H1 (cell line): ENCODE measurements at regions not wholly inside any gene's neighbourhood (a gene's known extent, or its start where the extent isn't known, plus 50 kb on each side); places are given as distances from the start of the nearest gene placed in this dataset.

Experiments used
- CTCF ChIA-PET: fragments of 300-600 bp; sonication (Branson Sonifier 250); formaldehyde crosslinking; loops from one replicate; lab custom pipeline; 2021; ENCODE audit not compliant: partially characterized antibody; lab: Charles Lee
- POLR2A ChIA-PET: fragments of 300-600 bp; sonication (Branson Sonifier 250); formaldehyde crosslinking; loops from one replicate; lab custom pipeline; 2021; ENCODE audit warnings: inconsistent platforms; ENCODE audit not compliant: partially characterized antibody; lab: Charles Lee
- DNase-seq, 2 experiments: peaks; one replicate each; pipeline versions ENCODE4 v3.0.0 to v3.0.0-alpha.2; 2010 to 2022; ENCODE audit warnings: low spot score in 2 of 2, low read depth in 1 of 2, mixed read lengths in 1 of 2
- FAIRE-seq: peaks from 2 replicates; lab custom pipeline; 2011; peaks lifted over from hg19 to GRCh38; lab: Jason Lieb, UNC
- H2AFZ ChIP-seq: 2 replicates; pipeline ENCODE4 v1.8.1; 2012; ENCODE audit warnings: low read length, inconsistent platforms
- H2AK5ac ChIP-seq: 2 replicates; pipeline ENCODE4 v1.6.1; 2013; ENCODE audit warnings: low read depth, low read length
- H2BK120ac ChIP-seq: replicated peaks from 2 replicates; pipeline ENCODE3; 2013; ENCODE audit warnings: low read depth, low read length, inconsistent platforms
- H2BK12ac ChIP-seq: 2 replicates; pipeline ENCODE4 v1.6.1; 2013; ENCODE audit warnings: low read depth, low read length
- H2BK15ac ChIP-seq: 2 replicates; pipeline ENCODE4 v1.6.1; 2013; ENCODE audit warnings: low read length
- H2BK20ac ChIP-seq: 2 replicates; pipeline ENCODE4 v1.6.1; 2013; ENCODE audit warnings: low read length
- H2BK5ac ChIP-seq: 2 replicates; pipeline ENCODE4 v1.6.1; 2013; ENCODE audit warnings: low read depth, low read length
- H3K14ac ChIP-seq: 2 replicates; pipeline ENCODE4 v1.6.1; 2013; ENCODE audit warnings: inconsistent platforms; ENCODE audit not compliant: insufficient read length
- H3K18ac ChIP-seq: 2 replicates; pipeline ENCODE4 v1.6.1; 2013; ENCODE audit warnings: low read length; ENCODE audit errors: extremely low read depth
- H3K23ac ChIP-seq: 2 replicates; pipeline ENCODE4 v1.6.1; 2013; ENCODE audit warnings: inconsistent platforms; ENCODE audit not compliant: insufficient read length
- H3K23me2 ChIP-seq: 2 replicates; pipeline ENCODE4 v1.6.1; 2013; ENCODE audit warnings: low read depth, low read length
- H3K27ac ChIP-seq: 2 replicates; pipeline ENCODE4 v1.6.1; 2011; ENCODE audit warnings: low read depth, low read length, inconsistent platforms
- H3K27me3 ChIP-seq, 4 experiments: replicated peaks in 1 of 4; 1 replicate in 1 of 4; 2 replicates in 3 of 4; pipeline versions ENCODE4 v1.6.1 to v1.8.1; 2011 to 2013; ENCODE audit warnings: low read length in 3 of 4, mild to moderate bottlenecking in 3 of 4, inconsistent platforms in 2 of 4, mixed read lengths in 2 of 4, moderate library complexity in 1 of 4; ENCODE audit not compliant: control insufficient read depth in 3 of 4, insufficient read depth in 3 of 4; ENCODE audit errors: extremely low read depth in 1 of 4
- H3K36me3 ChIP-seq, 4 experiments: 2 replicates each; pipeline versions ENCODE4 v1.6.1 to v1.8.1; 2011 to 2013; ENCODE audit warnings: mild to moderate bottlenecking in 4 of 4, low read length in 3 of 4, moderate library complexity in 2 of 4, control low read depth in 1 of 4, inconsistent platforms in 1 of 4; ENCODE audit not compliant: insufficient read depth in 4 of 4, control insufficient read depth in 2 of 4
- H3K4ac ChIP-seq: replicated peaks from 2 replicates; pipeline ENCODE3; 2013; ENCODE audit warnings: low read length, low read depth, mixed read lengths, inconsistent platforms; ENCODE audit not compliant: insufficient read length
- H3K4me1 ChIP-seq, 4 experiments: replicated peaks in 1 of 4; 1 replicate in 1 of 4; 2 replicates in 3 of 4; pipeline versions ENCODE4 v1.6.1 to v1.8.1; 2011 to 2013; ENCODE audit warnings: low read length in 3 of 4, inconsistent platforms in 2 of 4, mixed read lengths in 1 of 4; ENCODE audit not compliant: insufficient read depth in 4 of 4, control insufficient read depth in 3 of 4
- H3K4me2 ChIP-seq, 2 experiments: 2 replicates each; pipeline versions ENCODE4 v1.6.1 to v1.8.1; 2011 to 2013; ENCODE audit warnings: low read depth in 2 of 2, low read length in 2 of 2, control low read depth in 1 of 2, inconsistent platforms in 1 of 2, mild to moderate bottlenecking in 1 of 2; ENCODE audit not compliant: insufficient read depth in 1 of 2
- H3K4me3 ChIP-seq, 4 experiments: fragments of 200-600, 300-600 bp in 1 of 4; sonication (generic), shearing (Covaris generic), sonication (Bioruptor Twin) in 1 of 4; 2 replicates each; pipeline versions ENCODE4 v1.5.1 to v1.8.1; 2011 to 2016; ENCODE audit warnings: low read length in 4 of 4, low read depth in 3 of 4, control low read depth in 2 of 4, inconsistent platforms in 2 of 4, mild to moderate bottlenecking in 2 of 4, mixed read lengths in 1 of 4, moderate library complexity in 1 of 4; ENCODE audit not compliant: insufficient read depth in 2 of 4; ENCODE audit errors: extremely low read depth in 1 of 4
- H3K56ac ChIP-seq: replicated peaks from 2 replicates; pipeline ENCODE3; 2013; ENCODE audit warnings: low read depth, mild to moderate bottlenecking, mixed read lengths, low read length, inconsistent platforms; ENCODE audit not compliant: insufficient read length
- H3K79me1 ChIP-seq: 2 replicates; pipeline ENCODE4 v1.6.1; 2013; ENCODE audit warnings: low read depth, low read length, control low read depth
- H3K79me2 ChIP-seq, 2 experiments: 2 replicates each; pipeline versions ENCODE4 v1.6.1 to v1.8.1; 2012 to 2013; ENCODE audit warnings: low read length in 2 of 2, mild to moderate bottlenecking in 2 of 2, inconsistent platforms in 1 of 2; ENCODE audit not compliant: insufficient read depth in 2 of 2, control insufficient read depth in 1 of 2
- H3K9ac ChIP-seq, 4 experiments: replicated peaks in 1 of 4; 1 replicate in 1 of 4; 2 replicates in 3 of 4; pipeline versions ENCODE4 v1.6.1 to v1.8.1; 2011 to 2013; ENCODE audit warnings: low read depth in 3 of 4, low read length in 3 of 4, control low read depth in 2 of 4, mild to moderate bottlenecking in 2 of 4, moderate library complexity in 2 of 4, inconsistent platforms in 1 of 4; ENCODE audit errors: extremely low read depth in 1 of 4
- H3K9me3 ChIP-seq, 2 experiments: 2 replicates each; pipeline versions ENCODE4 v1.6.1 to v1.8.1; 2012 to 2013; ENCODE audit warnings: mild to moderate bottlenecking in 2 of 2, moderate library complexity in 2 of 2, control low read depth in 1 of 2, inconsistent platforms in 1 of 2, low read depth in 1 of 2, low read length in 1 of 2, mixed read lengths in 1 of 2; ENCODE audit not compliant: insufficient read depth in 2 of 2
- H4K20me1 ChIP-seq, 2 experiments: replicated peaks in 1 of 2; 2 replicates each; pipeline versions ENCODE3 to v1.8.1; 2011 to 2013; ENCODE audit warnings: inconsistent platforms in 2 of 2, low read length in 2 of 2, mild to moderate bottlenecking in 1 of 2; ENCODE audit not compliant: insufficient read depth in 2 of 2, control insufficient read depth in 1 of 2
- H4K5ac ChIP-seq: 2 replicates; pipeline ENCODE4 v1.6.1; 2013; ENCODE audit warnings: low read length, low read depth, mixed read lengths, inconsistent platforms; ENCODE audit not compliant: insufficient read length
- H4K8ac ChIP-seq: 2 replicates; pipeline ENCODE4 v1.8.0; 2013; ENCODE audit warnings: mild to moderate bottlenecking, moderate library complexity, low read length, inconsistent platforms; ENCODE audit not compliant: insufficient read depth; ENCODE audit errors: extremely low read depth
- H4K91ac ChIP-seq: replicated peaks from 2 replicates; pipeline ENCODE3; 2013; ENCODE audit warnings: low read length, mixed read lengths, inconsistent platforms; ENCODE audit not compliant: insufficient read length
- BACH1 ChIP-seq: IDR thresholded peaks from 2 replicates; pipeline ENCODE4 v1.6.1; 2012; ENCODE audit warnings: low read length, improper control_type of control experiment
- CEBPB ChIP-seq: IDR thresholded peaks from 2 replicates; pipeline ENCODE4 v1.6.1; 2012; ENCODE audit warnings: low read depth, low read length
- KDM4A ChIP-seq: IDR thresholded peaks from one replicate; pipeline ENCODE4 v1.7.1; 2012; ENCODE audit warnings: low read depth, mild to moderate bottlenecking, moderate library complexity, low read length, inconsistent platforms; ENCODE audit not compliant: severe bottlenecking
- KDM5A ChIP-seq: fragments of 200-600 bp; IDR thresholded peaks from 2 replicates; pipeline ENCODE4 v1.7.1; 2012; ENCODE audit warnings: mild to moderate bottlenecking, low read length, inconsistent platforms, mixed read lengths
- PHF8 ChIP-seq: fragments of 200-600 bp; sonication (generic); conservative IDR thresholded peaks from 2 replicates; pipeline ENCODE4 v1.7.1; 2012; ENCODE audit warnings: low read depth, mild to moderate bottlenecking, inconsistent platforms, low read length, moderate library complexity
- POU5F1 ChIP-seq: IDR thresholded peaks from 2 replicates; pipeline ENCODE4 v1.6.1; 2011; ENCODE audit warnings: low read depth, mild to moderate bottlenecking, low read length, moderate library complexity
- RAD21 ChIP-seq, 2 experiments: IDR thresholded peaks in 1 of 2; conservative IDR thresholded peaks in 1 of 2; 2 replicates each; pipeline ENCODE4 v1.6.1; 2011; ENCODE audit warnings: low read depth in 2 of 2, low read length in 2 of 2, improper control_type of control experiment in 1 of 2, inconsistent platforms in 1 of 2, mild to moderate bottlenecking in 1 of 2, moderate library complexity in 1 of 2
- SAP30 ChIP-seq: fragments of 300-600 bp; sonication (generic); IDR thresholded peaks from 2 replicates; pipeline ENCODE4 v1.7.1; 2012; ENCODE audit warnings: low read length, moderate library complexity, mild to moderate bottlenecking, inconsistent platforms; ENCODE audit not compliant: insufficient read depth, insufficient replicate concordance
- SIN3A ChIP-seq, 2 experiments: IDR thresholded peaks in 1 of 2; conservative IDR thresholded peaks in 1 of 2; 2 replicates each; pipeline ENCODE4 v1.6.1; 2011 to 2012; ENCODE audit warnings: low read length in 2 of 2, improper control_type of control experiment in 1 of 2, low read depth in 1 of 2, mild to moderate bottlenecking in 1 of 2
- WGBS, 2 experiments: shearing (Covaris generic) in 1 of 2; methylation state at CpG; one replicate each; pipeline versions ENCODE4 v1.1.6 to v1.1.7; 2013 to 2015; ENCODE audit warnings: low lambda C conversion rate in 2 of 2, mixed read lengths in 2 of 2, inconsistent platforms in 1 of 2, low coverage in 1 of 2, missing lambda C conversion rate in 1 of 2; ENCODE audit not compliant: insufficient replicate concordance in 2 of 2, insufficient coverage in 1 of 2, insufficient read length in 1 of 2; ENCODE audit errors: extremely low coverage in 1 of 2, missing lambda C conversion rate in 1 of 2; 5-methylcytosine and 5-hydroxymethylcytosine counted together
- TF ChIP-seq, protein P1 (sequence below): IDR thresholded peaks from 2 replicates; pipeline ENCODE4 v1.6.1; 2012; ENCODE audit warnings: low read length, inconsistent platforms

GRCh38 chr14:104281768-104282301, 143.4 kb downstream of the KIF26A start:
- H2BK15ac ChIP-seq: no peak overlapping the region
- no peak overlapping the region for H3K14ac ChIP-seq
- H2BK20ac ChIP-seq: no peak overlapping the region
- no peak overlapping the region for H4K91ac ChIP-seq
- H3K4me2 ChIP-seq: no peak overlapping the region
- no peak overlapping the region for H3K23ac ChIP-seq
- H3K4ac ChIP-seq: no peak overlapping the region
- no peak overlapping the region for H3K4me3 ChIP-seq
- no peak for FAIRE-seq
- CTCF ChIA-PET: interaction anchor here (1.0 to 1.1 kb wide), 2 partner anchors 206 to 489 kb away, joined by 3 read pairs; no protein-coding TSS in a partner anchor
- no peaks in the 10 kb centered on the region for H3K36me3 ChIP-seq
- H3K23me2 ChIP-seq: no peaks in the 10 kb centered on the region
- DNase-seq: peak in 1 of 2 experiments; percentile 29
- POLR2A ChIA-PET: no interaction called here
- H2AK5ac ChIP-seq: no peak overlapping the region
- H4K20me1 ChIP-seq: no peaks in the 10 kb centered on the region
- H3K18ac ChIP-seq: no peak overlapping the region; the same call in 1 of the 2 replicates
- 87% methylated on average over 10 of the region's 11 CpGs; no CpG with 5 or more reads in 1 of the 2 experiments for WGBS, 2 experiments
- H3K79me2 ChIP-seq: no peaks in the 10 kb centered on the region
- H3K27ac ChIP-seq: no peak overlapping the region
- H3K27me3 ChIP-seq: no peaks in the 10 kb centered on the region
- H3K9ac ChIP-seq: no peak overlapping the region
- H2BK120ac ChIP-seq: no peak overlapping the region
- no peak overlapping the region for H3K56ac ChIP-seq
- no peaks in the 10 kb centered on the region; a peak in 3 of 7 replicates for H3K4me1 ChIP-seq
- H3K79me1 ChIP-seq: no peaks in the 10 kb centered on the region
- H3K9me3 ChIP-seq: no peaks in the 10 kb centered on the region
- H4K5ac ChIP-seq: no peak overlapping the region
- no peak overlapping the region for H4K8ac ChIP-seq
- H2BK5ac ChIP-seq: no peak overlapping the region
- no peak overlapping the region for H2AFZ ChIP-seq
- H2BK12ac ChIP-seq: 0 out of 2 replicates have a peak overlapping the region, but pooled peaks have one; percentile 7
- TF ChIP-seq KDM5A: no peak
- TF ChIP-seq, protein P1, sequence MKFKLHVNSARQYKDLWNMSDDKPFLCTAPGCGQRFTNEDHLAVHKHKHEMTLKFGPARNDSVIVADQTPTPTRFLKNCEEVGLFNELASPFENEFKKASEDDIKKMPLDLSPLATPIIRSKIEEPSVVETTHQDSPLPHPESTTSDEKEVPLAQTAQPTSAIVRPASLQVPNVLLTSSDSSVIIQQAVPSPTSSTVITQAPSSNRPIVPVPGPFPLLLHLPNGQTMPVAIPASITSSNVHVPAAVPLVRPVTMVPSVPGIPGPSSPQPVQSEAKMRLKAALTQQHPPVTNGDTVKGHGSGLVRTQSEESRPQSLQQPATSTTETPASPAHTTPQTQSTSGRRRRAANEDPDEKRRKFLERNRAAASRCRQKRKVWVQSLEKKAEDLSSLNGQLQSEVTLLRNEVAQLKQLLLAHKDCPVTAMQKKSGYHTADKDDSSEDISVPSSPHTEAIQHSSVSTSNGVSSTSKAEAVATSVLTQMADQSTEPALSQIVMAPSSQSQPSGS: no peak
- TF ChIP-seq POU5F1: no peak
- no peak for TF ChIP-seq PHF8
- no peak for TF ChIP-seq CEBPB
- no peak for TF ChIP-seq SIN3A (conservative IDR thresholded peaks at IDR 0.05 in 1 of 2, IDR thresholded peaks at IDR 0.05 in 1 of 2; ENCODE audit: low read depth in 1 of 2, low read length in 2 of 2)
- TF ChIP-seq BACH1: no peak
- TF ChIP-seq RAD21 (IDR thresholded peaks at IDR 0.05 in 1 of 2, conservative IDR thresholded peaks at IDR 0.05 in 1 of 2; ENCODE audit: low read depth in 2 of 2, low read length in 2 of 2): no peak
- no peak for TF ChIP-seq KDM4A
- TF ChIP-seq SAP30: no peak
